Right kidney (tissue), 1 donor: ENCODE measurements at regions not wholly inside any gene's neighbourhood (a gene's known extent, or its start where the extent isn't known, plus 50 kb on each side); places are given as distances from the start of the nearest gene placed in this dataset.

Source experiments
- DNase-seq: peaks from one replicate; pipeline ENCODE4 v3.0.0-alpha.2; 2016

GRCh38 chr19:27675771-27676170 lies 1537.2 kb downstream of the UQCRFS1 start:
- DNase-seq: no peak

GRCh38 chr19:27674701-27675100 lies 1538.2 kb downstream of the UQCRFS1 start:
- DNase-seq: no peak

DNA sequence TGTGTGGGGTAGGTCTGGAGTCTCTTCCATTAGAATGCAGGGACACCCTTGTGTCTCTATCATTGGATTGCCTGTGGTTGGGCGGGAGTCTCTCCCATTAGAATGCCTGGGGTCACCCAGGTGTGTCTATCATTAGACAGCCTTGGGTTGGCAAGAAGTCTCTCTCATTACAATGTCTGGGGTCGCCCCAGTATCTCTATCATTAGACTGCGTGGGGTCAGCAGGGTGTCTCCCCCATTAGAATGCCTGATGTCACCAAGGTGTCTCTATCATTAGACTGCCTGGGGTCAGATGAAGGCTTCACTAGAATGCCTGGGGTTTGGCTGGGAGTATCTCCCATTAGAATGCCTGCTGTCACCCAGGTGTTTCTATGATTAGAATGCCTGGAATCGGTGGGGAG lies 1539.0 kb downstream of the UQCRFS1 start:
- no peak for DNase-seq

- DNase-seq: no peak
These were observed 1540.5 kb downstream of the UQCRFS1 start for GRCh38 chr19:27672309-27673047.

DNA sequence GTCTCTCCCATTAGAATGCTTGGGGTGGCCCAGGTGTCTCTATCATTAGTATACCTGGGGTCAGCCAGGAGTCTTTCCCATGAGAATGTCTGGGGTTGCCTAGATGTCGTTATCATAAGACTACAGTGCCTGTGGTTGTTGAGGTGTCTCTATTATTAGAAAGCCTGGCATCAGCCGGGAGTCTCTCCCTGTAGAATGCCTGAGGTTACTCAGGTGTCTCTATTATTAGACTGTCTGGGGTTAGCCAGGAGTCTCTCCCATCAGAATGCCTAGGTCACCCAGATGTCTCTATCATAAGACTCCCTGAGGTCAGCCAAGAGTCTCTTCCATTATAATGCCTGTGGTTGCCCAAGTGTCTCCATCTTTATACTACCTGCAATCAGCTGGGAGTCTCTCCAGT lies 1541.1 kb downstream of the UQCRFS1 start:
- DNase-seq: no peak

- DNase-seq: no peak
These were observed 1552.5 kb downstream of the UQCRFS1 start for GRCh38 chr19:27660428-27660827.

DNA sequence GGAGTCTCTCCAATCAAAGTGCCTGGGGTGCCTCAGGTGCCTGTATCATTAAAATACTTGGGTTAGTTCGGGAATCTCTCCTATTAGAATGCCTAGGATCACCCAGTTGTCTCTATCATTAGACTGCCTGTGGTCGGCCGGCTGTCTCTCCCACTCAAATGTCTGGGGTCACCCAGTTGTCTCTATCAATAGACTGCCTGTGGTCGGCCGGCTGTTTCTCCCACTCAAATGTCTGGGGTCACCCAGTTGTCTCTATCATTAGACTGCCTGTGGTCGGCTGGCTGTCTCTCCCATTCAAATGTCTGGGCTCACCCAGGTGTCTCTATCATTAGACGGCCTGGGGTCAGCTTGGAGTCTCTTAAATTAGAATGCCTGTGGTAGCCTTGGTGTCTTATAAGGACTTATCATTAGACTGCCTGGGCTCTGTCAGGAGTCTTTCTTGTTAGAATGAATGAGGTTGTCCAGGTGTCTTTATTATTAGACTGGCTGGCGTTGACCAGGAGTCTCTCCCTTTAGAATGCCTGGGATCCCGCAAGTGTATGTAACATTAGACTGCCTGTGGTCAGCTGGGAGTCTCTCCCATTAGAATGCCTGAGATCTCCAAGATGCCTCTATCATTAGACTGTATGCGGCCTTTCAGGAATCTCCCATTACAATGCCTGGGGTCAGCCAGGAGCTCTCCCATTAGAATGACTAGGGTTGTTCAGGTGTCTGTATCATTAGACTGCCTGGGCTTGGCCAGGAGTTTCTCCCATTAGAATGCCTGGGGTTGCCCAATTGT lies 1555.5 kb downstream of the UQCRFS1 start:
- DNase-seq: no peak

DNA sequence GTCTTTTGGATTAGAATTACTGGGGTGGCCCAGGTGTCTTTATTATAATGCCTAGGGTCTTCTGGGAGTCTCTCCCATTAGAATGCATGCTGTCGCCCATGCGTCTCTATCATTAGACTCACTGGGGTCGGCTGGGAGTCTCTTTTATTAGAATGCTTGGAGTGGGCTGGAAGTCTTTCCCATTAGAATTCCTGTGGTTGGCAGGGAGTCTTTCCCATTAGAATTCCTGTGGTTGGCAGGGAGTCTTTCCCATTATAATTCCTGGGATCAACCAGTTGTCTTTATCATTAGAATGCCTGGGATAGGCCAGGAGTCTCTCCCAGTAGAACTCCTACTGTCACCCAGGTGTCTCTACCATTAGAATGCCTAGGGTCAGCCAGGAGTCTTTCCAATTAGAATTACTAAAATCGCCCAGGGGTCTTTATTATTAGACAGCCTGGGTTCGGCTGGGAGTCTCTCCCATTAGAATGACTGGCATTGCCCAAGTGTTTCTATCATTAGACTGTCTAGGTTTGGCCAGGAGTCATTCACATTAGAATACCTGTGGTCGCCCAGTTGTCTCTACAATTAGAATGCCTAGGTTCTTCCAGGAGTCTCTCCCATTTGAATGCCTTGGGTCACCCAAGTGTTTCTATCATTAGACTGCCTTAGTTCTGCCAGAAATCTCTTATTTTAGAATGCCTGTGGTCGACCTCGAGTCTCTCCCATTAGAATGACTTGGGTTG lies 1558.5 kb downstream of the UQCRFS1 start:
- no peak for DNase-seq

- DNase-seq: no peak
These were observed 1560.2 kb downstream of the UQCRFS1 start for GRCh38 chr19:27652796-27653195.

DNA sequence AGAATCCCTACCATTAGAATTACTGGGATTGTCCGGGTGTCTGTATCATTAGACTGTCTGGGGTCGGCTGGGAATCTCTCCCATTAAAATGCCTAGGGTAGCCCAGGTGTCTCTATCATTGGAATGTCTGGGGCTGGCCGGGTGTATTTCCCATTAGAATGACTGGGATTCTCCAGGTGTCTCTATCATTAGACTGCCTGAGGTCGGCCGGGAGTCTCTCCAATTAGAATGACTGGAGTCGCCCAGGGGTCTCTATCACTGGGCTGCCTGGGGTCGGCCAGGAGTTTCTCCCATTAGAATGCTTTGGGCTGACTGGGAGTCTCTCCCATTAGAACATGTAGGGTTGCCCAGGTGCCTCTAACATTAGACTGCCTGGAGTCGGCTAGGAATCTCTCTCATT lies 1560.7 kb downstream of the UQCRFS1 start:
- DNase-seq: no peak

DNA sequence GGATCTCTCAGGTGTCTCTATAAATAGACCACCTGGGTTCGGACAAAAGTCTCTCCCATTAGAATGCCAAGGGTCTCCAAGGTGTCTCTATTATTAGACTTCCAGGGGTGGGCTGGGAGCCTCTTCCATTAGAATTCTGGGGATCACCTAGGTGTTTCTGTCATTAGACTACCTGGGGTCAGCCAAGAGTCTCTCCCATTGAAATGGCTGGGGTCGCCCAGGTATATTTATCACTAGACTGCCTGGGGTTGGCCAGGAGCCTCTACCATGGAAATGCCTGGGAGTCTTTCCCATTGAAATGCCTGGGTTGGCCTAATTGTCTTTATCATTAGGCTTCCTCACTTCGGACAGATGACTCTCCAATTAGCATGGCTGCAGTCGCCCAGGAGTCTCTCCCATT lies 1565.5 kb downstream of the UQCRFS1 start:
- no peak for DNase-seq

DNA sequence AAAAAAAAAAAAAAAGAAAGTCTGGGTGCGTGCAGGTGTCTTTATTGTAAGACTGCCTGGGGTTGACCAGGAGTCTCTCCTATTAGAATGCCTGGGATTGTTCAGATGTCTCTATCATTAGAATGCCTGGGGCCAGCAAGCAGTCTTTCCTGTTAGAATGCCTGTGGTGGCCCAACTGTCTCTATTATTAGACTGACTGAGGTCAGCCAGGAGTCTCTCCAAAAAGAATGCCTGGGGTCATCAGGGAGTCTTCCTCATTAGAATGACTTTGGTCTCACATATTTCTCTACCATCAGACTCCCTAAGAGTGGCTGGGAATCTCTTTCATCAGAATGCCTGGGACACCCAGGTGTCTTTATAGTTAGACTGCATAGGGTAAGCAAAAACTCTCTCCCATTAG lies 1577.5 kb downstream of the UQCRFS1 start:
- no peak for DNase-seq

DNA sequence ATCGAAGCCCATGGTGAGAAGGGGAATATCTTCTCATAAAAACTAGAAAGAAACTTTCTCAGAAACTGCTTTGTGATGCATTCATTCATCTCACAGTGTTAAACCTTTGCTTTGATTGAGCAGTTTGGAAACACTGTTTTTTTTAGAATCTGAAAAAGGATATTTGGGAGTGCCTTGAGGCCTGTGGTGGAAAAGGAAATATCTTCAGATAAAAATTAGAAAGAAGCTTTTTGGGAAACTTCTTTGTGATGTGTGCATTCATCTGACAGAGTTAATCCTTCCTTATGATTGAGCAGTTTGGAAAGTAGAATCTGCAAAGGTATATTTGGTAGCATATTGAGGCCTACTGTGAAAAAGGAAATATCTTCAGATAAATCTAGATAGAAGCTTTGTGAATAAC lies 1594.9 kb downstream of the UQCRFS1 start:
- DNase-seq: no peak

DNA sequence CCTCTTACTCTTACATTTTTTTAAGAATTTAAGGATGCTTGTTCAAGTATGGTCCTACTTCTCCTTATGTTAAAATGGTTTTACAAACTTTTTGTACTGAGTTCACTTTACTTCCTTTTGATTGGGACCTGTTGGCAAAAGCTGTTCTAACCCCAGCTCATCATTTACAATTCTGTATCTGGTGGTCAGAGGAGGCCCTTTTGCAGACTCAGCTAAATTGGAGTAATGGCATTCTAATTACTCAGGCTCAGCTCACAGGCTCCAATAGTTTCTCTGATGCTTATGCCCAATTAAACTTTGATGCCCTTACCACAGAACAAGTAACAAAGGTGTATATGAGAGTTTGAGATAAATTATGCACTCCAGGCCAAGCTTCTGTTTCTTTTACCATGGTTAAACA lies 1632.0 kb downstream of the UQCRFS1 start:
- no peak for DNase-seq
